ENCODE measurements at regions not wholly inside any gene's neighbourhood (a gene's known extent, or its start where the extent isn't known, plus 50 kb on each side); places are given as distances from the start of the nearest gene placed in this dataset.

DNA sequence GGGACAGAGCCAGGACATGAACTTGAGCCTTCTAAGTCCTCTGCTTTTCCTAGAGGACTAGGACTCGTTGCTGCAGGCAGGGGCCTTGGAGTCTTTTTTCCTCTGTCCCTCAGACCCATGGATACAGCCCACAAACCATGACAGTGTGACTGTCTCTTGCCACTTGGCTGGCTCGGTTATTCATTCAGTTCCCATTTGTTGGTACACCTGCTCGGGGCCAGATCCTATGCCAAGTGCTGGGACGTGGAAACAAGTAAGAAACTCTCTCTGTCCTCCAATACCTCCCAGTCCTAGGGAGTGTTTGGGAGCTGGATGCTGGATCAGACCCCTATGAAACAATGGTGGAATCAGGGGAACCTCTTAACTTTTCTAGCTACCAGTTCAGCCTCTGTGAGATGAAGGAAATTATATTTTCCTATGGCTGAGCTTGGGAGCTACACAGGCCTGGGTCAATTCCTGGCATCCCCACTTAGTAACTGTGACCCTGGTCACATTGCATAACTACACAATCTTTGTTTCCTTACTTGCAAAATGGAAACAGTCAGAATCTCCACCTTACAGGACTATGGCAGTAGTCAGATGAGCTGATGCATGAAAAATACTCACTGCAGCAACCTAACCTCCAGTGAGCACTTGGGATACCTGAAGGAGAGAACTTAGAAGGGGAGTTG, 106.3 kb upstream of the VRK1 start:
- no peak for TF ChIP-seq CTCF (conservative IDR thresholded peaks at IDR 0.05; ENCODE audit: low read depth, low read length)
- no peak for TF ChIP-seq EZH2 (IDR thresholded peaks at IDR 0.05; ENCODE audit: borderline replicate concordance, low read depth, low read length, poor library complexity, severe bottlenecking)
